ENCODE measurements at regions not wholly inside any gene's neighbourhood (a gene's known extent, or its start where the extent isn't known, plus 50 kb on each side); places are given as distances from the start of the nearest gene placed in this dataset.
"Not testable (repeated sequence)": the region's sequence is repeated elsewhere in the genome, so short reads cannot be mapped to it uniquely, and the experiment has no call there.

DNA sequence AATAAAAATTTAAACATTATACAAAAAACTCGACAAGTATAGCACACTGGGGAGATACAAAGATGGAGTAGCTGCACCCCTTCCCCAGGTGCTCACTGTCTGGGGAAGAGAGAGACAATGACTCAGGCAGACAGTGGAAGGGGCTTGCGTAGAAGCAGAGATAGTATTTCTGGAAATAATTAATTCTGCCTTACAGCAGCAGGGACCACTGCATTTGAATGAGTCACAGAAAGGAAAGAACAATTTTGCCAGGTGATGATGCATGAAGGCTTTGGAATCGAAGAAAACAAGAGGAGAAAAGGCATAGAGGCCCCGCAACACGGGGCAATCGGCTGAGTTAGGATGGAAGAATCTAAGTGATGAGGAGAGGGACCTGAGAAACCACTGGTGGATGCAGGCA is 447.4 kb downstream of the EFNB2 start:
- DNase-seq: no peak

- no peak for DNase-seq
Observed at GRCh38 chr13:106087201-106087600, 448.3 kb downstream of the EFNB2 start.

DNA sequence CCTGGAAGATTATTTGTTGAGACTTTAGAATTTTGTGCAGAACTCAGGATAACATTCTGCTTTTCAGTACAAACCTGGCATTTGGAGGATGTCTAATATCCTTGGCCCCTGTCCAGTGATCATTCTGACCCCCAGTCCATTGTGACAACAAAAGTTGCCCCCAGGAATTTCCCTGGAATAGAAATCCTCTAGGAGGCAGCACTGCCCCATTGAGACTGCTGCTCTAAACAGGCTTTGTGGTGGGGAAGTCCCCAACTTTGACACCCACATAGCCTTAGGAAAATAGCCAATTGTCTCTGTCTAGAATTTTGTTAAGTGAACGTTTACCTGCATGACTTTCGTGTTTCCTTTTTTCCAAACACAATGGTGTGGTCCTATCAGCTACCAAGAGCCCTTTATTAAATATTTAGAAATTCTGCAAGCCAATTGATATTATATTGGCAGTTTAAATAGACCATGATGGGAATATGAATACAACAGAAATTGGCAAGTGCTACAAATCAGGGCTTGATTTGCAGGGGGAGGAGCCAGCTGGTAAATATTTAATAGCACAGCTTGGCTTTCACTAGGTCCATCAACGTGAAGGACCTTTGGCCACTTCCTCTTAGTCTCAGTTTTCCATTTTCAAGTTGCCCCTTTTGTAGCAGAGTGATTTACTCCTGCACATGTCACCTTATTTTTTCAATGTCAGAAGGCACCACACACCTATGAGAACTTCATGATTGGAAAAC is 451.7 kb downstream of the EFNB2 start:
- DNase-seq: no peak

GRCh38 chr13:106081221-106081620 is 454.2 kb downstream of the EFNB2 start:
- not testable (repeated sequence) for DNase-seq

DNA sequence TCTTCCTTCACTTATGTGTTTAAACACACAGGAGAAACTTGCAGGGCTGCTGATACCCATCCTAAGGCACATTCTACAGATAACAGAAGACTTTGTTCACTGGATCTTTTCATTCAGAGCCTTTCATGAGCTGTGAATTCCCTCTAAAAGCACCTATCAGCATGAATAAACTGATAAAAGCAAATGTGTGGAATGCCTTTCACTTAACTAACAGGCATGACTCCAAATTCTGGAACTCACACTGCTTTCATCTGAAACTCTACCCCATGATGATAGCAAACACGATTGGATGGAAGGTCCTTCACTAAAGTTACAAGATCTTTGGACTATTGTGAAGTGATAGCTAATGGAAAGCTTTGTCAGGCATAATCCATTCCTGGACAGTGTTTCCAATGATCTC is 457.3 kb downstream of the EFNB2 start:
- no peak for DNase-seq

DNA sequence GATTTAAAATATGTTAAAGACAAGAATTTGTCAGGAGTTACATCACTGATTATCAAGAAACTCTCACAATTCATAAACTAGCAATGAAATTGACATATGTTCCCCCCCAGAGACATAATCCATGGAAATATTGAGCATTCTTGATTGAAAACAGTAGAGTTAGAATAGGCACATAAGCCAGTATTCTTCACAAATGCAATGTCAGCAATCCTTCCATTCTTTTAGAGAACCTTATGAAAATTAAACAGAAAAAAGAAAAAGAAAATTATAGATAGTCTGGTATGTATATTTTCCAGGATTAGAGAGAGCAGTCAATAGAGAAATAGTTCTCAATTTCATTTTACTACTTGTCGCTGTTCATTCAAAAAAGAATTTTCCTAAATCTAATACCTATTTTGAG is 458.4 kb downstream of the EFNB2 start:
- no peak for DNase-seq

DNA sequence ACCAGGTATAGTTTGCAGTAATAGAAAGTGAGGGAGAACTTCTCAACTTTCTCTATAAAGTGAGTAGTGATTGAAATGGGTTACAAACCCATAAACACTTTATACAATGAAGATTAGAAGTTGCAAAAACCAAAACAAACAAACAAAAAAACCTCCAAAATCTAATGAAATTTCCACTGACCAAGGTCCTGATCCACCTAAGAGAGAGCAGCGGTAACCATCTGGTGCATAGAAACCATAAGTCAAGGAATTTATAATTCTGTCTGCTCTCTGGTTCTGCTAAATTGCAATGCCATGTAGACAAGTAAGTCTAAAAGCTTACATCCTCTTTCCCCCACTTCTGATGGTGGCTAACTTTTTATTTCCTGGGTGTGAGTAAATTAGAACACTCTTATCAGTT is 463.4 kb downstream of the EFNB2 start:
- no peak for DNase-seq

- DNase-seq: no peak
Observed at GRCh38 chr13:106063591-106064313, 471.7 kb downstream of the EFNB2 start.

GRCh38 chr13:106061781-106062180 is 473.7 kb downstream of the EFNB2 start:
- DNase-seq: no peak

- no peak for DNase-seq
Observed at GRCh38 chr13:106056851-106057250, 478.6 kb downstream of the EFNB2 start.

- DNase-seq: no peak
Observed at GRCh38 chr13:106052200-106052767, 483.2 kb downstream of the EFNB2 start.

GRCh38 chr13:106049171-106049570 is 486.3 kb downstream of the EFNB2 start:
- DNase-seq: no peak

GRCh38 chr13:106048386-106048785 is 487.1 kb downstream of the EFNB2 start:
- no peak for DNase-seq

- no peak for DNase-seq
Observed at GRCh38 chr13:106047859-106048258, 487.6 kb downstream of the EFNB2 start.

- DNase-seq: no peak
Observed at GRCh38 chr13:106042996-106043581, 492.4 kb downstream of the EFNB2 start.

DNA sequence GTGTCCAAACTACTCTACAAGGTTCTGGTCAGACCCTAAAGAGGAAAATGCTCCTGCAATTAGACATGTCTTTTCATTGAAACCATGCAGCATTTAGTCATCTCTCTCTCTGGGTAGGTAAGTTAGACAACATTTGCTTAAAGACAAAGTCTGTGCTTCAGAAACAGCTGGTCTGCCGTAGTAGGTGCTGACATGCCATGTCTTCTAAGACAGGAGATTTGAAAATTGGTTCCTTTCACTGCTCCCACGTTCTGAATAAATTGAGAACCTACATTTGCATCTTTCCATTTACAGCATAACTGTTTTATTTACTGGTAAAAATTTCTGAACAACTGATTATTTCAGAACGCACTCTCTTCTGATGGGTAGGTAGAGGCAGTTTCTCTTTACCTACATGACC is 494.0 kb downstream of the EFNB2 start:
- DNase-seq: no peak

DNA sequence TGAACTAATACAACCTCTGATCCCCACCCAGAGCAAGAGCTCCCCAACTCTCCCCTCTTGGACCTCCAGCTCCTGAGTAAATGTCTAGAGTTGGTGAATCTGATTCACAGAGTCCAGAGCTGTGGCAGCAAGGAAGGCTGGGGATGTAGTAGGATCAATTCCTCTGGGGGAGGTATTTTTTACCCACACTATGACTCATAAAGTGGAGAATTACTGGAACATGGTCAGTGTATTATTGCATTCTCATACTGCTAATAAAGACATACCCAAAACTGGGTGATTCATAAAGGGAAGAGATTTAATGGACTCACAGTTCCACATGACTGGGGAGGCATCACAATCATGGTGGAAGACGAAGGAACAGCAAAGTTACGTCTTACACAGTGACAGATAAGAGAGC is 496.7 kb downstream of the EFNB2 start:
- no peak for DNase-seq

GRCh38 chr13:106036870-106037269 is 498.6 kb downstream of the EFNB2 start:
- no peak for DNase-seq

DNA sequence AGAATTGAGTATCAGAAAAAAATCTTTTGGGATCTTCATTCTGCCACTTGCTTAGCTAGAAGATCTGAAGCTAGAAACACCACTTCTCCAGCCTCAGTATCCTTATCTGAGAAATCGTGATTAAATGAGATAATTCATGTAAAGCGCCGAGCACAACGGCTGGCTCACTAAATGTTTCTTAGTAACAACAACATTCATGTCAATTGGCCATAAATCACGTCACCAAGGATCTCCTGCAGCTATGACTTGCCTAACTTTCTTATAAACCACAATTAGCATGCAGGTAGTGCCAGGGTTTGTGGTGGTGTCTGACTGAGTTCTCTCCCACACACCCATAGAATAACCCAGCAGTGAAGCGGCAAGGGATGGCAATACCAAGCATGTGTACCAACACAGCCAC is 501.3 kb downstream of the EFNB2 start:
- DNase-seq: no peak

- DNase-seq: no peak
Observed at GRCh38 chr13:106033659-106034058, 501.8 kb downstream of the EFNB2 start.

DNA sequence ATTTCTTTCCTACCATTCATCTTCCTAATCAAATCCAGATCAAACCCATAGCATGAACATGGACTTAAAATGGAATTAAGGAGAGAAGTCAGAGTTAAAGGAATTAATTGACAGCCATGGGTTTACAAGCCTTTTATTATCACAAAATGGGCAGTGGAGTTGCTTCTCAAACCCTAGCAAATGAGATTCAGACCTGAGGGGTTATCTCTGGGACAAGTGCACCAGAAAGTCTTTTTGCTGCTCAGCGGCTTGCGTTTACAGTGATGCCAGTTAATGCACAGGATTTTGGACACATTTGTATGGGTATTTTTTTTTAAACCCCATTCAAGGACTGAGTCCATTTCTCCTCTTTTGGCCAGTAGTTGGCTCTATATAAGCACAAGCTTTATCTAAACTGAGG is 503.0 kb downstream of the EFNB2 start:
- DNase-seq: no peak

DNA sequence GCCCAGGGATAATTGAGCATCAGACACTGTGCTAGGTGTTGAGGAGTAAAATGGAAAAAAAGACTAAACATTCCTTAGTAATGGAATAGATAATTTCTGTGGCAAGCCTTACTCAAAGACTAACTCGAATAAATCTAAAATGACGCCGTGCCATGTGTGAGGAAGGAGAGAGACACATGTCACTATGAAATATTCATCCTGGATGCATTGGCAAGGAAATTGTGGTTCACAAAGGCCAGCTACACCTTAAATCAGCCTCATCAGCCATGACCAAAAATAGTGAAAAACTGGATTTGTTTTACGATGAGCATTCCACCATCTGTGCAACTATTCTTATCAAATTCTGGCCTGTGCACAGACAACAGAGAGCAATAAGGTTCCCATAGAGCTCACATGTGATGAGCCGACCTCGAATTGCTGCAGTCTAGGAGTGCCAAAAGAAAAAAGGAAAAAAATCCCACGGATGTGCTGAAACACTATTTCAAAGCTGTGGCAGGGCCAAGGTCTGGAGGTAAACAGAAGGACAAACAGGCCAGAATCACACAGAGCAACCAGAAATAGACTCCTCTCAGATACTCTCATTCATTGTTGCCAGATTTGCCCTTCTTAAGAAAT is 505.7 kb downstream of the EFNB2 start:
- no peak for DNase-seq

GRCh38 chr13:106028911-106029310 is 506.6 kb downstream of the EFNB2 start:
- DNase-seq: no peak

GRCh38 chr13:106011600-106011999 is 523.9 kb downstream of the EFNB2 start:
- DNase-seq: no peak

All from activated CD8-positive, alpha-beta memory T cell treated with anti-CD3 and anti-CD28 coated beads for 24 hours (primary cell).